Neuronal stem cell (in vitro differentiated cells): ENCODE measurements at regions not wholly inside any gene's neighbourhood (a gene's known extent, or its start where the extent isn't known, plus 50 kb on each side); places are given as distances from the start of the nearest gene placed in this dataset.
A peak's percentile ranks its signal among the peaks of the same experiment; 100 is the strongest.

Experiments
- DNase-seq: peaks from one replicate; pipeline ENCODE4 v3.0.0-alpha.2; 2013; ENCODE audit warnings: low spot score
- H2AFZ ChIP-seq: one replicate; pipeline ENCODE4 v1.6.1; 2013; ENCODE audit warnings: mild to moderate bottlenecking, low read length, inconsistent platforms
- H2AK5ac ChIP-seq: 2 replicates; pipeline ENCODE4 v1.6.1; 2013; ENCODE audit warnings: low read depth, mild to moderate bottlenecking, inconsistent platforms, low read length, moderate library complexity, mixed read lengths
- H2BK120ac ChIP-seq: 2 replicates; pipeline ENCODE4 v1.6.1; 2013; ENCODE audit warnings: low read depth, mild to moderate bottlenecking, inconsistent platforms, low read length, moderate library complexity, mixed read lengths
- H2BK12ac ChIP-seq: one replicate; pipeline ENCODE4 v1.6.1; 2013; ENCODE audit warnings: low read length, inconsistent platforms
- H2BK15ac ChIP-seq: 2 replicates; pipeline ENCODE4 v1.6.1; 2013; ENCODE audit warnings: mild to moderate bottlenecking, low read length, inconsistent platforms, mixed read lengths
- H2BK5ac ChIP-seq: one replicate; pipeline ENCODE4 v1.6.1; 2013; ENCODE audit warnings: inconsistent platforms, mild to moderate bottlenecking, low read length, moderate library complexity
- H3K14ac ChIP-seq: one replicate; pipeline ENCODE4 v1.6.1; 2013; ENCODE audit warnings: low read length, inconsistent platforms
- H3K18ac ChIP-seq: 2 replicates; pipeline ENCODE4 v1.6.1; 2013; ENCODE audit warnings: low read length, inconsistent platforms
- H3K23ac ChIP-seq: 2 replicates; pipeline ENCODE4 v1.6.1; 2013; ENCODE audit warnings: low read depth, mild to moderate bottlenecking, mixed read lengths, low read length, inconsistent platforms; ENCODE audit not compliant: poor library complexity
- H3K27ac ChIP-seq: replicated peaks from 3 replicates; pipeline ENCODE4 v1.5.1; 2013; ENCODE audit warnings: low read length, inconsistent platforms
- H3K27me3 ChIP-seq, 3 experiments: 2 replicates each; pipeline ENCODE4 v1.6.1; 2013; ENCODE audit warnings: low read length in 3 of 3, mild to moderate bottlenecking in 2 of 3, inconsistent platforms in 1 of 3, low read depth in 1 of 3, mixed read lengths in 1 of 3, moderate library complexity in 1 of 3; ENCODE audit not compliant: control insufficient read depth in 3 of 3, insufficient read depth in 3 of 3
- H3K36me3 ChIP-seq, 2 donors: replicated peaks in 1 of 2; 2 replicates each; pipeline ENCODE4 v1.6.1; 2013; ENCODE audit warnings: low read length in 2 of 2; ENCODE audit not compliant: control insufficient read depth in 2 of 2, insufficient read depth in 2 of 2
- H3K4ac ChIP-seq: 2 replicates; pipeline ENCODE4 v1.6.1; 2013; ENCODE audit warnings: inconsistent platforms, mild to moderate bottlenecking, low read length, moderate library complexity
- H3K4me1 ChIP-seq, 2 donors: 1 replicate in 1 of 2; 2 replicates in 1 of 2; pipeline ENCODE4 v1.6.1; 2013; ENCODE audit warnings: low read length in 2 of 2, low read depth in 1 of 2; ENCODE audit not compliant: control insufficient read depth in 2 of 2, insufficient read depth in 1 of 2
- H3K4me2 ChIP-seq: one replicate; pipeline ENCODE4 v1.6.1; 2013; ENCODE audit warnings: mild to moderate bottlenecking, low read length, inconsistent platforms; ENCODE audit not compliant: insufficient read depth, poor library complexity, severe bottlenecking
- H3K4me3 ChIP-seq, 2 donors: 2 replicates each; pipeline ENCODE4 v1.5.1; 2013; ENCODE audit warnings: low read length in 2 of 2, mild to moderate bottlenecking in 2 of 2, inconsistent platforms in 1 of 2, moderate library complexity in 1 of 2
- H3K79me1 ChIP-seq: one replicate; pipeline ENCODE4 v1.6.1; 2013; ENCODE audit warnings: low read depth, mild to moderate bottlenecking, inconsistent platforms, low read length, moderate library complexity
- H3K9ac ChIP-seq: one replicate; pipeline ENCODE4 v1.6.1; 2013; ENCODE audit warnings: mild to moderate bottlenecking, low read depth, low read length, inconsistent platforms; ENCODE audit not compliant: poor library complexity
- H3K9me3 ChIP-seq, 2 donors: replicated peaks in 1 of 2; 2 replicates each; pipeline versions ENCODE3 to v1.6.1; 2013; ENCODE audit warnings: low read length in 2 of 2, mild to moderate bottlenecking in 2 of 2, inconsistent platforms in 1 of 2, low read depth in 1 of 2, mixed read lengths in 1 of 2, moderate library complexity in 1 of 2; ENCODE audit not compliant: control insufficient read depth in 2 of 2, insufficient read depth in 1 of 2
- H4K8ac ChIP-seq: one replicate; pipeline ENCODE4 v1.6.1; 2013; ENCODE audit warnings: low read depth, mild to moderate bottlenecking, inconsistent platforms, low read length, moderate library complexity
- H4K91ac ChIP-seq: one replicate; pipeline ENCODE4 v1.6.1; 2013; ENCODE audit warnings: low read length, low read depth, mild to moderate bottlenecking, inconsistent platforms; ENCODE audit not compliant: poor library complexity
- WGBS, 2 donors: extraction: QIAGEN DNeasy Blood & Tissue Kit; methylation state at CpG; one replicate each; pipeline ENCODE4 v1.1.7; 2013; ENCODE audit warnings: missing lambda C conversion rate in 2 of 2, mixed read lengths in 1 of 2; ENCODE audit not compliant: insufficient read length in 2 of 2, insufficient replicate concordance in 1 of 2; ENCODE audit errors: extremely low coverage in 2 of 2; 5-methylcytosine and 5-hydroxymethylcytosine counted together

- H2BK120ac ChIP-seq = no peak overlapping the region
- H2BK15ac ChIP-seq = peak overlapping the region; percentile 2
- H3K4ac ChIP-seq = no peak overlapping the region
- no peak overlapping the region for H3K23ac ChIP-seq
- H3K14ac ChIP-seq = no peak overlapping the region
- no peaks in the 10 kb centered on the region for H3K79me1 ChIP-seq
- WGBS, 2 donors = no CpG with 5 or more reads among the region's 26 CpGs
- no peaks in the 10 kb centered on the region for H3K36me3 ChIP-seq
- no peak overlapping the region for H3K4me3 ChIP-seq
- H3K4me1 ChIP-seq = peaks cover 14 to 26% of the 10 kb centered on the region in 2 donors
- H3K9me3 ChIP-seq = no peaks in the 10 kb centered on the region
- H4K8ac ChIP-seq = peak overlapping the region; percentile 20
- DNase-seq = no peak
- no peak overlapping the region for H3K4me2 ChIP-seq
- H2AK5ac ChIP-seq = peak overlapping the region; percentile 9
- no peak overlapping the region for H3K9ac ChIP-seq
- no peak overlapping the region for H2BK12ac ChIP-seq
- H3K27me3 ChIP-seq = peaks cover 0 to 3% (median 0%) of the 10 kb centered on the region in 3 experiments
- no peak overlapping the region for H2BK5ac ChIP-seq
- H4K91ac ChIP-seq = no peak overlapping the region
- no peak overlapping the region for H3K27ac ChIP-seq
- H2AFZ ChIP-seq = peak overlapping the region; percentile 75
- peak overlapping the region; percentile 16 for H3K18ac ChIP-seq
Measured at GRCh38 chr13:111900390-111901131, 166.4 kb upstream of the SOX1 start.

DNA sequence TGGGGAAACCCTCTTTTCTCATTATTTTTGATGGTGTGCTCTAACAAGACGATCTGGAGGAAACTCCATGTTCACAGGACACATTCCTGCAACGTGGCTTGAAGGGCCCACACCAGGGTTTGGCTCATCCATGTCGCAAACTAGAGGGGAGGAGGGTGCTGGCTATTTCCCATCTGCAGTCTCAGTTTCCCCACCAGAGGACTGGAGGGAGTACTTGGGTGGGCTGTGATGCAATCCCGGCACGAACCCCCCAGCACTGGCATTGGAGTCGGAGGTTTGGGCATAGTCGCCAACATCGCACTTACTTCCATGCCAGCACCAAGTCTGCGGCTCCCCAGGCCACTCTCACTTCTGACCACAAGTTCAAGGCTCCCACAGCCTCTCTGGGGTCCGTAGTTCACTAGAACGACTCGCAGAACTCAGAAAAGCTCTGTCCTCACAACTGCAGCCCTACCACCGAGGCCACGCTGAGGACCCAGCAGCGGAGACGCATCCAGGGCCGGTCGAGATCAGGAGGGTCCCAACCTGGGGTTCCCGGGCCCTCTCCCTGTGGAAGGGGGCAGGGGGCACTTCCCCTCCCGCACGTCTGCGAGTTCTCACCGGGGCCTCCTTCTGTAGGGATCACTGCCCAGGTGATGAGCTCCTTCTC is 165.6 kb upstream of the SOX1 start:
- peaks cover 0 to 3% (median 0%) of the 10 kb centered on the region in 3 experiments for H3K27me3 ChIP-seq
- H4K91ac ChIP-seq = no peak overlapping the region
- H3K27ac ChIP-seq = no peak overlapping the region
- no CpG with 5 or more reads among the region's 23 CpGs for WGBS, 2 donors
- no peaks in the 10 kb centered on the region for H3K79me1 ChIP-seq
- H3K9me3 ChIP-seq = no peaks in the 10 kb centered on the region
- no peak overlapping the region for H2BK12ac ChIP-seq
- no peak overlapping the region for H2BK15ac ChIP-seq
- no peak overlapping the region for H3K4me3 ChIP-seq
- H2AFZ ChIP-seq = no peak overlapping the region
- no peak overlapping the region for H4K8ac ChIP-seq
- DNase-seq = no peak
- H3K4me2 ChIP-seq = no peak overlapping the region
- H3K9ac ChIP-seq = peak overlapping the region; percentile 18
- no peak overlapping the region for H2AK5ac ChIP-seq
- no peaks in the 10 kb centered on the region for H3K36me3 ChIP-seq
- H2BK120ac ChIP-seq = no peak overlapping the region
- H2BK5ac ChIP-seq = no peak overlapping the region
- H3K18ac ChIP-seq = peak overlapping the region; percentile 82
- no peak overlapping the region for H3K23ac ChIP-seq
- no peak overlapping the region for H3K4ac ChIP-seq
- H3K14ac ChIP-seq = peak overlapping the region; percentile 11
- H3K4me1 ChIP-seq = peaks cover 14 to 19% of the 10 kb centered on the region in 2 donors

GRCh38 chr13:111902726-111903125 is 164.2 kb upstream of the SOX1 start:
- no peak overlapping the region for H2BK12ac ChIP-seq
- no peak overlapping the region for H4K91ac ChIP-seq
- H3K36me3 ChIP-seq = no peaks in the 10 kb centered on the region
- no peak overlapping the region for H2BK5ac ChIP-seq
- no peak overlapping the region for H4K8ac ChIP-seq
- no peak overlapping the region for H3K18ac ChIP-seq
- H3K27ac ChIP-seq = no peak overlapping the region
- no peak overlapping the region for H3K4ac ChIP-seq
- no peak overlapping the region for H3K4me2 ChIP-seq
- H3K9ac ChIP-seq = no peak overlapping the region
- no peak overlapping the region for H2BK15ac ChIP-seq
- H3K9me3 ChIP-seq = no peaks in the 10 kb centered on the region
- no peak overlapping the region for H3K23ac ChIP-seq
- H2AFZ ChIP-seq = no peak overlapping the region
- no peaks in the 10 kb centered on the region for H3K79me1 ChIP-seq
- peaks cover 13 to 14% of the 10 kb centered on the region in 2 donors for H3K4me1 ChIP-seq
- H3K14ac ChIP-seq = no peak overlapping the region
- H3K4me3 ChIP-seq = no peak overlapping the region
- H2BK120ac ChIP-seq = no peak overlapping the region
- H2AK5ac ChIP-seq = no peak overlapping the region
- DNase-seq = no peak
- WGBS, 2 donors = no CpG with 5 or more reads among the region's 10 CpGs
- peaks cover 0 to 6% (median 0%) of the 10 kb centered on the region in 3 experiments for H3K27me3 ChIP-seq

DNA sequence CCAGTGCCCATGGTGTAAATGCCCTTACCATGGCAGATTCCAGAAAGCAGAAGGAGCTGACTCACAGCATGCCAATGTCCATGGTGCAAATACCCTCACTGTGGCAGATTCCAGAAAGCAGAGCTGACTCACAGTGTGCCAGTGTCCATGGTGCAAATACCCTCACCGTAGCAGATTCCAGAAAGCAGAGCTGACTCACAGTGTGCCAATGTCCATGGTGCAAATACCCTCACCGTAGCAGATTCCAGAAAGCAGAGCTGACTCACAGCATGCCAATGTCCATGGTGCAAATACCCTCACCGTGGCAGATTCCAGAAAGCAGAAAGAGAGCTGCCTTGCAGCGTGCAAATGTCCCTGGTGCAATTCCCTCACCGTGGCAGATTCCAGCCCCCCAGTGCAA is 163.8 kb upstream of the SOX1 start:
- no CpG with 5 or more reads among the region's 5 CpGs for WGBS, 2 donors

More for the DNA sequence above, 163.8 kb upstream of the SOX1 start:
- Histone ChIP-seq H3K27me3 (peaks cover 0 to 8% (median 0%) of the 10 kb centered on the region in 3 experiments), H4K8ac (no peak overlapping the region), H2BK12ac (no peak overlapping the region), H3K79me1 (no peaks in the 10 kb centered on the region), H3K23ac (no peak overlapping the region), H2BK15ac (no peak overlapping the region), H3K4me3 (no peak overlapping the region), H3K4me2 (no peak overlapping the region), H3K14ac (no peak overlapping the region), H3K4me1 (peaks cover 13 to 14% of the 10 kb centered on the region in 2 donors), H2BK5ac (no peak overlapping the region), H3K18ac (peak overlapping the region; percentile 1), H2AK5ac (no peak overlapping the region), H2BK120ac (no peak overlapping the region), H4K91ac (no peak overlapping the region), H2AFZ (no peak overlapping the region), H3K36me3 (no peaks in the 10 kb centered on the region), H3K4ac (no peak overlapping the region), H3K9me3 (no peaks in the 10 kb centered on the region), H3K27ac (no peak overlapping the region), H3K9ac (no peak overlapping the region)
- no peak for DNase-seq
